Fibroblast of skin of left biceps (primary cell): ENCODE measurements at regions not wholly inside any gene's neighbourhood (a gene's known extent, or its start where the extent isn't known, plus 50 kb on each side); places are given as distances from the start of the nearest gene placed in this dataset.
"Not testable (repeated sequence)": the region's sequence is repeated elsewhere in the genome, so short reads cannot be mapped to it uniquely, and the experiment has no call there.

Experiments used
- DNase-seq, 2 experiments: peaks; one replicate each; pipeline ENCODE4 v3.0.0-alpha.2; 2013; ENCODE audit warnings: low read depth in 2 of 2

DNA sequence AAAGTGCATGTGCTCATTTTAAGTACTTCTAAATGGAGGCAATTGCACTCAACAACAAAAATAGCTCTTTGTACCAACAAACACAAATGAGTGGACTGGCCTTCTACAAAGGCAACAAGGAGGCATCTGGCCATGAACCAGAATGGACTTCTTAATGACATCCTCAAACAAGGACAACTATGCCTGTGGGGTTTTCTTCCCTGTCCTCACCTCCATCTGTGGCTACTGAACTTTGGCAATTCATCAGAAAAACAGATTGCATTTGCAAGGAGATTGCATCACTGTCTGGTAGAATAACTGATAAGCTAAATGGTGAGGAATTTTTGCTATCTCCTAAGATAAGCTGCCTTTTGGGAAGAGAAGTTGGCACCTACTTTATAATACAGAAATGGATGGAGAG, 447.3 kb upstream of the CCNG1 start:
- no peak for DNase-seq

DNA sequence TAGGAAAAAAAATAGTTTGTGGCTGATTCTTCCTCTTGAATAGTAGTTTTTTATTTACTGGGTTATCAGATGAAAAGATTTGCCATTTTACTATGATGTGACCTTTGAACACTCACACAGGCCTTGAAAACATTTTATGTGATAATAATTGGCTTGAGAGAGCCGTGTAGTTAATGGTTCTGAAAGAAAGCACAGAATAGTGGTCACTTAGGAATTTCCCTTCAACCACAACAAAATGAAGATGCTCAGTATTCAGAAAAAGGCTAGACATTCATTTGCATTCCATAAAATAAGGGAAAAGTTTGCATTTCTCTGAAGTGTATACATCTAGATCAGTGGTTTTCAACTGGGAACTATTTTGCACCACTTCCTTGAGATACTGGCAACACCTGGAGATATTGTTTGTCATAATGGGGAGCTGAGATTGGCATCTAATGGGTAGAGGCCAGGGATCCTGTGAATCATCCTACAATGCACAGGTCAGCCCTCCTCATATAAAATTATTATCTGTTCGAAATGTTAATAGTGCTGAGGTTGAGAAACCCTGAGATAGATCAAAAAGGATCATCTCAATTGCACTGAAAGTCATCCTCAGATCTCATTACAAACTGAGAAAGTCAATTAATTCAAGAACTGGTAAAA, 446.4 kb upstream of the CCNG1 start:
- no peak for DNase-seq

DNA sequence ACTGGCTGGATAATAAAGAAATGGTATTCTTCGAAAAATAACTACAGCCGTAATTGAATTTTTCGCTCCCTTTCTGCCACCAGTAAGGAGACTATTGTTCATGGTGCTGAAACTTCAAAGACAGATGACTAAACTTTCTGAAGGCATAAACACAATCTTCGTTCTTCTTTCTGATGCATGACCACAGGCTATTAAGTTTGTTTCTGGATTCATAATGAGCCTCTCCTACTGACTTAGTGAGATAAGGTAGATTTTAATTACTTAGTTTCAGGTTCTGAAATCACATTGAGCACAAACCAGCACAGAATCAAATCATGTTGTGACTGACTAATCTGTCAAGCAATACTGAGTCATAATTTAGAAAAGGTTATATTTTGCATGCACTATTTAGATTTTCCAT, 441.8 kb upstream of the CCNG1 start:
- DNase-seq = no peak

DNA sequence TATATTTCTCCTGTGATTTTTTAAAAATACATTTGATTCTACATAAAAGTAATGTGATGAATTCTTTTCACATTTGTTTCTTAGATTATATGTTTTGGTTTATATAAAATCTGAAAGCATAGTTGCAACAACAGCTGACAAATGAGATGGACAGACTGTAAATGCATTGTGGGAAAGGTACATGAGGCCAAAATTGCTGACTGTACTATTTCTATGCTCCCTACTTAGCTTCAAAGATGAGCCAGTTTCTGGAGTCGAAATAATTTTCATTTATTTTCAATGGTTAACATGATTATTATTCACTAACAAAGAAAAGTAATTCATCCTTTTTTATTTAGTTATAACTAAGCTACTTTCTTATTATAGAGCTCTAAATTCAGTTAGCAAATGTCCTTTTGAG, 441.3 kb upstream of the CCNG1 start:
- no peak for DNase-seq

DNA sequence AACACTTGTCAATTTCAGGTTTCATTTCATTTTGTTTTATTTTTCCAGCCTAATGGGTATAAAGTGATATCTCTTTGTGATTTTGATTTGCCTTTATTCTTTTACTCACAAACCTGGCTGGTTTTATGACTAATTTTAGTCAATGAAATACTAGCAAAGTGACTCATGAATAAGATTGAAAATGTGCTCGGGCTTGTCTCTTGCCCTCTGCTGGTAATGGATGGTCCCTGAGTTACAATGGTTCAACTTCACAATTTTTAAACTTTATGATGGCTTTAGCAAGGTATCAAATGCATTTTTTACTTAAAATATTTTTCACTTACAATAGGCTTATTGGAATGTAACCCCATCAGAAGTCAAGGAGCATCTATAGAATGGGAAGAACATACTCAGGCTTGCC, 431.4 kb upstream of the CCNG1 start:
- DNase-seq = no peak

DNA sequence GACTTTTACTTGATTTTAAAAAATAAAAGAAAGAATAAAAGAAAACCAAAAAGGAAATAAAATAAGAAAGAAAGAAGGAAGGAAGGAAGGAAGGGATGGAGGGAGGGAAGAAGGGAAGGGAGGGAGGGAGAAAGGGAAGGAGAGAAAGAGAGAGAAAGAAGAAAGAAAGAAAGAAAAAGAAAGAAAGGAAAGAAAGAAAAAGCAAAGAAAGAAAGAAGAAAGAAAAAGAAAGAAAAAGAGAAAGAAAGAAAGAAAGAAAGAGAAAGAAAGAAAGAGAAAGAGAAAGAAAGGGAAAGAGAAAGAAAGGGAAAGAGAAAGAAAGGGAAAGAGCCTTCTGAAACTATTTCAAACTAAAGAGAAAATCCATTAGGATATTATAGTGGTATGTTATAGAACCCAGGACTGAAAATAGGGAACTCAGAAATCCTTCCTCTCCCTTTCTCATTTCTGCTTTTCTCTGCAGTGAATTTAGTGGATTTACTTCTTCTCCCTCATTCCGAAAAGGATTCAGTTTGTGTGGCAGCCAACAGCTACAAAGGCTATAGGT, 414.7 kb upstream of the CCNG1 start:
- no peak for DNase-seq

DNA sequence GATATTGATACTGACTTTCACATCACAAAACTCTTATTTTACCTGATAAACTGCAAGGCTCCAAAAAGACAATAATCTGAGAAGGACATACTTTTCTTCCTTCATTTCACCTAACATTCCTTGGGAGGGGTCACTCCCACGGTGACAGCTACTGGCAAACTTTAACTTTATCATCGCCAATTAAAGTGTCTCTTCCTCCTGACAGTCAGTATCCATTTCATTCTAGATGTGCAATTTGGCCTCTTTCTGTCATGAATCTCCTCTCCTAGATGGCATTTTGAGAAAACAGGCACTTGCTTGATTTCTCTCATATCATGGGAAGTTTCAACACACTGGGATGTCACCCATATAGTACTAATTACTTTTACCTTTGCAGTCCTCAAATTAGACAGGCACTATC, 413.5 kb upstream of the CCNG1 start:
- no peak for DNase-seq

DNA sequence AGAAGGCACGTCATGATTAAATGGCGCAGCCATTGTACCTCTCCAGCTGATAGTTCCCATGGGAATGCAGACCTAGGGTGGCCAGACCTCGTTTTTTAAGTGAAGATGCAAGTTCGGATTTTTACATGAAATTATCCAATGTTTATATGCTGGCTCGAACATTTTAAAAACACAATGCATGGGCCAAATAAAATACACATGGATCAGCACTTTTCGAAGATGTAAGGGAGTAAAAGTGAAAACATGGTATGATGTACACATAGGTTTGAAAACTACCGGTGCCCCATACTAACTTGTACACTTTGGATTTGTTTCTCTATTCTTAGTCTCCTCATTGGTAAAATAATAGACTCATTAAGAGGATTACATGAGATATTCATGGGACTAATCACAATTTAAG, 412.5 kb upstream of the CCNG1 start:
- DNase-seq = no peak

DNA sequence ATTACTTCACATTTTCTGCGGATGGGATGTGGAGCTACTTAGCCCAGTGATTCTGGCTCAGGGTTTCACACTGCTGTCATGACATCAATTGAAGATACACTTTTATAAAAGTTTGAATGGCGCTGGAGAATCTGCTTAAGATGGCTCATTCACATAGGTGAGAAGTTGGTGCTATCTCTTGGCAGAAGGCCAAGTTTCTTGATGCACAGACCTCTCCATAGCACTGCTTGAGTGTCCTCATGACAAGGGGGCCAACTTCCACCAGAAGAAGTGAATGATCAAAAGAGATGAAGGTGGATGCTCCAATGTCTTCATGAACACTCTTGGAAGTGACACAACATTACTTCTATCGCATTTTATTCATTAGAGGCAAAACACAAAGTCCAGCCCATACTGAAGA, 403.7 kb upstream of the CCNG1 start:
- no peak for DNase-seq

DNA sequence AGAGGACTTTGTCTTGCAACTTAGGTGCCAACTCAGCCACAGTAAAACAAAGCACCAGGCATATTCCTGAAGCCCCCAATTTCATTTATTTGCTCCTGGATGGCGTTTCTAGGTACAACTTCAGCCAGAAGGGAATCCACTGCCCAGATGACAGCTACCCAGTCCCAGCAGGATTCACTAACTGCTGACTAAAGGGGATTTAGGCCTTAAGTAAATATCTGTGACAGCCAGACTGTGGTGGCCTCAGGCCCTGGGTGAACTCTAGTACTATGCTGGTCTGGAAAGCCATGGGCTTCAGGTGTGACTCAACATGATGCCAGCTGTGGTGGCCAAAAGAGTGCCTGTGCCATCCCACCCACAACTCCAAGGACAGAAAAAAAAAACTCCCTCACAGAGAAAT, 396.1 kb upstream of the CCNG1 start:
- no peak for DNase-seq

DNA sequence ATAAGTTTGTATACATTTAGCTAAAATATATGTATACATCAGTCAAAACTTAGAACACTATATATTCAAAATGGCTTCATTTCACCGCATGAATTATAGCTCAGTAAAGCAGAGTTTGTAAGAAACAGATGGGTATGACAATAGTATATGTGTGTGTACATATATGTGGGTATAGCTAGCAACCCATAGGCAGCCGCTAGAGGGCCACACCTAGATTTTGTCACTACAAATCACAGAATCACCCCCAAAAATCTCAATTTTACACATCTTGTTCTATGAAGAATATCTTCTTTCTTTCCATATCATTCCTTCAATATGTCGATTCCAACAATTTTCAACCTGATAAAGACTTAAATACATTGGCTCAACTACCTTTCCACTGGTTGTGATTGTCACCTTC, 357.8 kb upstream of the CCNG1 start:
- no peak for DNase-seq

DNA sequence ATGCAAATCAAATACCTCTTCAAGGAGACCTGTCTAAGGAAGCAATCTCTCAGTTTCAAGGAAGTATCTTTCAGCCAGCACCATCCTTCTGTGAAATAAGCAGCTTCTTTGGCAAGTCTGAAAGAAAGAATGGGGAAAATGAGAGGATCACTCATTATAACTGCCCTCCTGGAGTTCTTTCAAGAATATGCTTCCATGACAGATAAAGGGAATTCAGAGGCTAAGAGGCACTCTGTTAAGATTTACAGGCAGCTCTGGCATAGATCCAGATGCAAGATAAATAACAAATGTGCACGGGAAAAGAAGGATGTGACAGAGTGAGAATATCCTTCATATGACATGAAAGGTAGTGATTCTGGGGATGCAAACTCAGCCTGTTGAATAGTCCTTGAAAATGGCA, 348.2 kb upstream of the CCNG1 start:
- no peak for DNase-seq

DNA sequence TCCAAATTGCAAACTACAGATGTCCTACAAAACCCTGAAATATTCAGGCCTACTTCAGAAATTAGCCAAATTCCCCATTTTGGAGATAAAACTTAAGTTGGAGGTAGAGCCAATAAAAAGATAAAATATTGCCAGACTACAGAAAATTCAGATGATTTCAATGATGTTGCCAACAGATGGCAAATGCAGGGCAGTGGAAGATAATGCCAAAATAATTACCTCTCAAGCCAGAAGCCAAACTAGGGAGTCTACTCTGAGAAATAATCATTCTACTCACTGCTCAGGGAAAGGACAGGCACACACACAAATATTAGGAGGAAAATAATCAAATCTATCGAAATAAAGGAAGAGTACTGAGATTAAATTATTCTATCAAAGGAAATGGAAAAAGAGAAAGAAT, 347.5 kb upstream of the CCNG1 start:
- no peak for DNase-seq

DNA sequence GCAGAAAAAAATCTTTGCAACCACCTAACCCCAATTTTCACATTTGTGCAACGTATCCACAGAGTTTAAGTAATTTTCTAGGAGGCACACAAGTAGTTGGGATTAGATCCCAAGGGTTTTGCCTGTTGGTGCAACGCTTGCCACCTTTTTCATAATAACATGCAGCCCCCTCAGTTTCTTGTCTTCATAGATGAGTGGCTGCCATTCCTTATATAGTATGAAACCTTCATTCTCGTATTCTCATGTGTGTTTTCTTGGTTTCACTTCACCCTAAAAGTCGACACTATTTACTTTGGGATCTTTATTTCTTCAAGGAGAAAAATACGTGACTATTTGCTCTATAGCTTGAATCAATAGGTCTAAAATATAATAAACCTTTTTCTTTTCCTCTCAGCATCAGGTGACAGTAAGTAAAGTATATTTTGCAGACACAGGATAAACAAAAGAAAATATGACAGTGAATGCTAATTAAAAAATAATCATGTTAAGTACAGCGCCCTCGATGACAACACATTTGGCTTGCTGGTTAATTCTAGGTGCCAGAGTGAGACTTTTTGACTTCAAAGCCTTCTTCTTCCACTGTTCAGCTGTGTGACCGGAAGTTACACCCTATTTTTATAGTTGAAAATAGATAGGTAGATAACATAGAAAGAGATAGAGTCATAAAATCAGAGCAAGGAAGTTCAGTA, 342.8 kb upstream of the CCNG1 start:
- no peak for DNase-seq

DNA sequence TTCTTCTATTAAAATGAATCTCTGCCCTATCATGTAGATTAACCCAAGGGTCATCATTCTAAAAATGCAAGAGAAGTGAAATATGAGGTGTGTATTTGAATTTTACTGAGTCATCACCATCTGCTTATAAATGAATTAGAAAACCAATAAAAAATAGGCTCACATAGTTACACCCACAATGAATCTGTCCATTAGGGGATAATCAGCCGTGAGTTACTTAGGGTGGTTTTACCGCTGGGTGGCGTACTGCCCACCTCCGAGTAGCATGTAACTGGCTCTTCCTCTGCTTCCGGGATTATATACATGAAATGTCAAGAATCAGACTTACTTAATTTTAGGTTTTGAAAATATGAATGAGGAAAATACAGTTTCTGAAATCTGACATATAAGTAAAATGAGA, 332.9 kb upstream of the CCNG1 start:
- no peak for DNase-seq

DNA sequence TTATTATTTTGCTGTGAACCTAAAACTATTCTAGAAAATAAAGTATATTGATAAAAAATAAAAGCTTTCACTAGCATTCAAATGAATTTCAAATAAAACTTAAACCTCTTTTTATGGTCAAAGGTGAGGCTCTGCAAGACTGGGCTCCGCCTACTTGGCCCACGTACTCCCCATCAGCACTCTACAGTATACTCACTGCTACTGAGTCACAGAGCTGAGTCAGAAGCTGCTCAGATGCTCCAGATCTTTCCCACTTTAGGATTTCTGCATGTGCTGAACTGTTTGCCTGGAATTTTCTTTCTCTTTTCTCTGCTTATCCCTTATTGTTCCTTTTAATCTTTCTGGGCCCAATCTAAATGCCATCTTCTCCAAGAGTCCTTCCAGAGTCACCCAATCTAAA, 331.9 kb upstream of the CCNG1 start:
- peak in 1 of 2 experiments; percentile 4 for DNase-seq

DNA sequence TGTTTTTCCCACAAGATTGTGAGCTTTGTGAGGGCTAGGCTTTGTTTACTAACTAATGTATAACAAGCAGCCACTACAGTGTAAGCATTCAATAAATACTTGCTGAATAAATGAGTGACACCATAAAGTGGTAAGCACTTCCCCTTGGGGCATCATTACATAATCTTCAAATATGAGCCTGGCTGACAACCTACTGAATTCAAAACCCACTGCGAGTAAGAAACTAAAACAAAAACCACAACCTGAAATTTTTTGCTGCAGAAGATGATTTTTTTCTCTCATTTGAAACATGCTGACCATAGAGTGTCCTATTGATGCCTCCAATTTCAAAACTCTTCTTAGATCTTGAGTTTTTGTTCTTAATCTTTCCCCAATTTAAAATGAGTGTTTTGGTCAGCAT, 331.3 kb upstream of the CCNG1 start:
- no peak for DNase-seq

DNA sequence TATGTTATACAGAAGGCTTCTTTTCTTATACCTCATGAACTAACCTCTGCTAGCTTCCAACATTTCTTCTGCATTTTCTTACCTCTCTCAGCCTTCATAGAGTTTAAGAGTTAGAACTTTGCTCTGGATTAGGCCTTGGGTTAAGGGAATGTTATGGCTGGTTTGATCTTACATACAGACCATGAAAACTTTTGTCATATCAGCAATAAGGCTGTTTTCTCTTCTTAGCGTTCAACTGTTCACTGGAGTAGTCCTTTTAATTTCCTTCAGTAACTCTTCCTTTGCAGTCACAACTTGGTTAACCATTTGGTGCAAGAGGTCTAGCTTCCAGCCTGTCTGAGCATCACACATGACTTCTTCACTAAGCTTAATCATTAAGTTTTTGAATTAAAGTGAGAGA, 329.0 kb upstream of the CCNG1 start:
- no peak for DNase-seq

DNA sequence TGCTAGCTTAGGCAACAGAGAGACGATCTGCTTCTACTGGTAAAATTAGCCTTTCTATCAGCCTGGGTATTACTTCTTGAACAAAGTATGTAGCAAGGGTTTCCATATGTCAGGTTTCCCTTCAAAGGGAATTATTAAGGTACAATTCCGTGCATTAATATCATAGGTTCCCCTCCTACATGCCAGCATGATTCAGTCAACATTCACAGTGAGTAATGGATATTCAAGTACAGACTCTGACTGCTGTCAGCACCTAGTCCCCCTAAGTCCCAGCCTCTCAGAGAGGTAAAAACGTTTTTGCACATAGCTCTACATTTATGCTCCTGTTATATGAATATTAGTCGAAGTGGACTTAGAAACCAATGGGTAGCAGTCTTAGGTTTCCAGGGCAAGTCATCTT, 322.4 kb upstream of the CCNG1 start:
- DNase-seq = no peak

DNA sequence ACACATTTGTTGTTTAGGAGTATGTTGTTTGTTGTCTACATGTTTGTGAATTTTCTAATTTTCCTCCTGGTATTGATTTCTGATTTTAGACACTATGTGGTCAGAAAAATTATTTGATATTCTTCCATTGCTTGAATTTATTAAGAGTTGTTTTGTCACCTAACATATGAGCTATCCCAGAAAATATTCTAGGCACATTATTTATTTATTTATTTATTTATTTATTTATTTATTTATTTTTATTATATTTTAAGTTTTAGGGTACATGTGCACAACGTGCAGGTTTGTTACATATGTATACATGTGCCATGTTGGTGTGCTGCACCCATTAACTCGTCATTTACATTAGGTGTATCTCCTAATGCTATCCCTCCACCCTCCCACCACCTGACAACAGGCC, 320.8 kb upstream of the CCNG1 start:
- DNase-seq = not testable (repeated sequence)

DNA sequence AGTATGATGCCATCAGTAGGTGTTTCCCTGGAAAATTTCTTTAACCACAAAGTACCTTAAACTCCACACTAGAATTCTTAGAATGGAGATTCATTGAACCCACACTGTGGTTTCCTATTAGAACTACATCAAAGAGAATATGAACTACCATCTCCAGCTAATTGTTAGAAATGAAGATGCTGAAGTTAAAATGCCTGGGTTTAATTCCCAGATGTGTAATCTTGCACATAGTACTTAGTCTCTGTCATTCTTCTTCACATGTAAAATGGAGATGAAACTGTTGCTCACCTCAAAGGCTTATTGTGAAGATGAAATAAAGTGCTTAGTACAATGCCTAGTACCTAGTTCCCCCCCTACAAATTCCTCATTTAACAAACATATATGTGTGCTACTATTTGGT, 303.3 kb upstream of the CCNG1 start:
- no peak for DNase-seq

DNA sequence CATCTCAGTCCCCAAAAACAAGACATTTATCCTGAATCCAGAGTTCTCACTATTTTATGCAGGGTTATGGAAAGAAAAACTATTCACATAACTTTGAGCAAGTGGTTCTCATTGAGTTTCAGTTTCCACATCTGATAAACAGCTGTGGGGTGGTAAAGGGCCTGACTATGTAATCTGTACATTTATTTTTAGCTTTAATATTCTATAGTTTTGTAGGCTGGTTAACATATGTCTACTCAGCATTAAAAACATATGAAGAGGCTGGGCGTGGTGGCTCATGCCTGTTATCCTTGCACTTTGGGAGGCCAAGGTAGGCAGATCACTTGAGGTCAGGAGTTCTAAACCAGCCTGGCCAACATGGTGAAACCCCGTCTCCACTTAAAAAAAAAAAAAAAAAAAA, 301.5 kb upstream of the CCNG1 start:
- DNase-seq = no peak

DNA sequence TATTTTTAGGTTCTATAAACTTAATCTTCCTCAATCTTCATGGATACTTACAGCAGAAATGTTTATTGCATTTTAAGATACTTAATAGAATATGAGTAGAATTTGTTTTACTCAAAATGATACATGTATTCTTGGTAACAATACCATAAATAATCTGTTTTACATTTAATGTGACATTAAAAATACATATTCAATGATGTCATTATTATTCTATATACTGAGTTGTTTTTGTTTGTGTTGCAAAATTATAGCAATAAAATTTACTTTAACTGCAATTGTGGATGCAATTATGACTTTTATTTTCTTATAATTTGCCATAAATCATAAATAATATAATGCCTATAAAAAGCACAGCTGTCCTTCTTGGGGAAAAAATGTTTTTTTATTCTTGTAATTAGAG, 275.9 kb upstream of the CCNG1 start:
- DNase-seq = no peak

DNA sequence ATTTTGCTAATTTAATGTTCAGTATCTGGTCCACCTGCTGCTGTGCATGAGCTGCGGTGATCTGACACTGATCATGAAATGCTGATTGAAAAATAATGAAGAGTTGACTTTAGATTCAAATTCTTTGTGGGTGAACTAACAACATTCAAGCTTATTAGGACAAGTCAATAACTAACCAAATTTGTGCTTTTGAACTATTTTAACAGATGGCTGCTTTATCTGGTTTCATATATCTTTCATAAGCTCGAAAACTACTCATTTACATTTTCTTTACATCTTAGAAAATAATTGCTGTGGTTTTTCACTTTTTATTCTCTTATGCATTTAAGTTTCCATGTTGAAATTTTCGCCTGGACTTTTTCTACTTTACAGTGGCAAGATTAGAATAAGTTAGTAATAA, 274.8 kb upstream of the CCNG1 start:
- DNase-seq = no peak
